Transverse colon (tissue), 4 donors: ENCODE measurements at regions not wholly inside any gene's neighbourhood (a gene's known extent, or its start where the extent isn't known, plus 50 kb on each side); places are given as distances from the start of the nearest gene placed in this dataset.

Experiments used
- DNase-seq: peaks from one replicate; pipeline ENCODE4 v3.0.0-alpha.2; 2019
- H3K27ac ChIP-seq, 4 donors: fragments of 200-600 bp; sonication (generic); 2 replicates each; pipeline ENCODE4 v1.5.1; 2016 to 2018; ENCODE audit warnings: inconsistent platforms in 4 of 4
- H3K27me3 ChIP-seq: fragments of 200-600 bp; sonication (generic); 2 replicates; pipeline ENCODE4 v1.5.1; 2017; ENCODE audit warnings: inconsistent platforms
- H3K36me3 ChIP-seq, 4 donors: fragments of 200-600 bp; sonication (generic); 2 replicates each; pipeline ENCODE4 v1.5.1; 2017 to 2019; ENCODE audit warnings: inconsistent platforms in 4 of 4
- H3K4me1 ChIP-seq, 4 donors: fragments of 200-600 bp; sonication (generic); 2 replicates each; pipeline ENCODE4 v1.5.1; 2017 to 2020; ENCODE audit warnings: inconsistent platforms in 4 of 4
- H3K4me3 ChIP-seq, 4 donors: fragments of 200-600 bp; sonication (generic); 1 replicate in 1 of 4; 2 replicates in 3 of 4; pipeline versions ENCODE4 v1.5.1 to v1.6.1; 2017 to 2019; ENCODE audit warnings: inconsistent platforms in 4 of 4
- H3K9me3 ChIP-seq, 2 donors: fragments of 200-600 bp; sonication (generic); 2 replicates each; pipeline ENCODE4 v1.5.1; 2017 to 2019; ENCODE audit warnings: inconsistent platforms in 2 of 2
- EP300 ChIP-seq: sonication (generic); formaldehyde crosslinking; IDR thresholded peaks from one replicate; pipeline ENCODE4 v1.6.1; 2017; ENCODE audit warnings: antibody characterized with exemption, low read depth
- POLR2A ChIP-seq: fragments of 450-650 bp; IDR thresholded peaks from one replicate; pipeline ENCODE4 v1.6.1; 2016; ENCODE audit warnings: antibody characterized with exemption, mild to moderate bottlenecking, moderate library complexity
- POLR2AphosphoS5 ChIP-seq, 3 donors: sonication (generic); formaldehyde crosslinking; IDR thresholded peaks; one replicate each; pipeline ENCODE4 v1.6.1; 2016; ENCODE audit warnings: antibody characterized with exemption in 3 of 3
- WGBS, 2 donors: methylation state at CpG; one replicate each; pipeline ENCODE4 v1.1.5; 2018; ENCODE audit warnings: low coverage in 1 of 2; 5-methylcytosine and 5-hydroxymethylcytosine counted together
- in situ Hi-C, 4 donors: fragments of 200-750 bp; cut with MboI; loops; one replicate each; pipeline versions ENCODE4 v1.15.0 to v1.15.1; 2017; ENCODE audit warnings: low sequenced_read_pairs in 3 of 4, low pct_ligation_motif_present in 1 of 4, low pct_unique_long_range_greater_than_20kb in 1 of 4
- intact Hi-C: fragments of 100-400 bp; cut with DNase I; formaldehyde crosslinking; loops from one replicate; pipeline ENCODE4 v1.15.1; 2023; ENCODE audit warnings: low total_unique reads
- TF ChIP-seq, protein P1 (sequence below), 5 experiments: fragments of 200-600 bp in 3 of 5; fragments of 450-650 bp in 2 of 5; sonication (generic) in 3 of 5; IDR thresholded peaks; 1 replicate in 2 of 5; 2 replicates in 3 of 5; pipeline ENCODE4 v1.5.1; 2016 to 2017; ENCODE audit warnings: antibody characterized with exemption in 5 of 5, inconsistent platforms in 3 of 5, mild to moderate bottlenecking in 2 of 5, moderate library complexity in 1 of 5

DNA sequence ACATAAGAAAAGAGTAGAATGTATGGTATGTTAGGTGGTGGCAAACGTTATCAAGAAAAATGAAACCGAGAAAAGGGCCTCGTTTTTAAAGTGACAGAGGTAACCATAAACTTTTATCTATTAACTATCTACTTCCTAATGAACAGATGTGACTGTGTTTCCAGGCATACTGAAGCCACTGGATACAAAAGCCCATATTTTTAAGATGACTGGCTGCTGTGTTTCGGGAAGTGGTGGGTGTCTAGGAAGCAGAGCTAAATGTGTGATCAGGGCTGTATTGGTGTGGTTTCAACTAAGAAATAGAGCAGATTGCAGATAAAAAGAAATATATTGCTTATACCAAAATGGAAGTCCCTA is 71.8 kb downstream of the CHRM3 start:
- no peak for DNase-seq
- in situ Hi-C loops = no loop called here
- WGBS, 2 donors = 33 to 47% methylated on average over 3 to 4 of the region's 4 CpGs

DNA sequence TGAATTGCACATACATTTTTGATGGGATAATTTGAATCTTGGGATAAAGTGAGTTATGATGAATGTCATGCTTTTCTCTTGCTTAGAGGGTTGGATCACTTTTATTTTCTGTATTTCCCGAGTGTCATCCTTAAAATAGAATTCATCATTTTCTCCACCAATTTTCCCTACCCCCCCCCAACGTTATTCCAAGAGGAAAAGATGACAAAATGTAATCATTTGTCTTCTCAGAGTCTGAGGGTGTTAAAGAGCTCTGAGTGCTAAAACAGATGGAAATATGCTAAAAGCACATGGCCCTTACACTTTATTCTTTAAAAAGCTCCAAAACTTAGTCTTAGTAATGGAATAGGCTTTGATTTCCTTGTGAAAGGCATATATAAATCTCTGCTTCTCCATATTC is 81.4 kb downstream of the CHRM3 start:
- no peak for DNase-seq
- intact Hi-C loops (no loop called here), in situ Hi-C loops (no loop called here)
- H3K9me3 ChIP-seq = no peaks in the 10 kb centered on the region
- H3K4me3 ChIP-seq = no peak overlapping the region
- no peaks in the 10 kb centered on the region for H3K27me3 ChIP-seq
- TF ChIP-seq EP300 = no peak
- no peak for TF ChIP-seq POLR2A
- no peak for TF ChIP-seq POLR2AphosphoS5 (IDR thresholded peaks at IDR 0.05)
- TF ChIP-seq, protein P1, sequence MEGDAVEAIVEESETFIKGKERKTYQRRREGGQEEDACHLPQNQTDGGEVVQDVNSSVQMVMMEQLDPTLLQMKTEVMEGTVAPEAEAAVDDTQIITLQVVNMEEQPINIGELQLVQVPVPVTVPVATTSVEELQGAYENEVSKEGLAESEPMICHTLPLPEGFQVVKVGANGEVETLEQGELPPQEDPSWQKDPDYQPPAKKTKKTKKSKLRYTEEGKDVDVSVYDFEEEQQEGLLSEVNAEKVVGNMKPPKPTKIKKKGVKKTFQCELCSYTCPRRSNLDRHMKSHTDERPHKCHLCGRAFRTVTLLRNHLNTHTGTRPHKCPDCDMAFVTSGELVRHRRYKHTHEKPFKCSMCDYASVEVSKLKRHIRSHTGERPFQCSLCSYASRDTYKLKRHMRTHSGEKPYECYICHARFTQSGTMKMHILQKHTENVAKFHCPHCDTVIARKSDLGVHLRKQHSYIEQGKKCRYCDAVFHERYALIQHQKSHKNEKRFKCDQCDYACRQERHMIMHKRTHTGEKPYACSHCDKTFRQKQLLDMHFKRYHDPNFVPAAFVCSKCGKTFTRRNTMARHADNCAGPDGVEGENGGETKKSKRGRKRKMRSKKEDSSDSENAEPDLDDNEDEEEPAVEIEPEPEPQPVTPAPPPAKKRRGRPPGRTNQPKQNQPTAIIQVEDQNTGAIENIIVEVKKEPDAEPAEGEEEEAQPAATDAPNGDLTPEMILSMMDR (IDR thresholded peaks at IDR 0.05) = no peak
- no peak overlapping the region for H3K27ac ChIP-seq
- 40 to 70% methylated on average over 1 to 2 of the region's 2 CpGs for WGBS, 2 donors
- H3K4me1 ChIP-seq = no peaks in the 10 kb centered on the region
- no peaks in the 10 kb centered on the region for H3K36me3 ChIP-seq

More for the DNA sequence above, 71.8 kb downstream of the CHRM3 start:
- Histone ChIP-seq H3K27me3 (no peaks in the 10 kb centered on the region), H3K4me1 (peaks cover 0 to 4% (median 0%) of the 10 kb centered on the region in 4 donors), H3K4me3 (no peak overlapping the region), H3K27ac (no peak overlapping the region), H3K36me3 (no peaks in the 10 kb centered on the region), H3K9me3 (no peaks in the 10 kb centered on the region)
- intact Hi-C loops = no loop called here
- TF ChIP-seq POLR2A = no peak
- no peak for TF ChIP-seq EP300
- TF ChIP-seq, protein P1 (IDR thresholded peaks at IDR 0.05) = no peak
- no peak for TF ChIP-seq POLR2AphosphoS5 (IDR thresholded peaks at IDR 0.05)

DNA sequence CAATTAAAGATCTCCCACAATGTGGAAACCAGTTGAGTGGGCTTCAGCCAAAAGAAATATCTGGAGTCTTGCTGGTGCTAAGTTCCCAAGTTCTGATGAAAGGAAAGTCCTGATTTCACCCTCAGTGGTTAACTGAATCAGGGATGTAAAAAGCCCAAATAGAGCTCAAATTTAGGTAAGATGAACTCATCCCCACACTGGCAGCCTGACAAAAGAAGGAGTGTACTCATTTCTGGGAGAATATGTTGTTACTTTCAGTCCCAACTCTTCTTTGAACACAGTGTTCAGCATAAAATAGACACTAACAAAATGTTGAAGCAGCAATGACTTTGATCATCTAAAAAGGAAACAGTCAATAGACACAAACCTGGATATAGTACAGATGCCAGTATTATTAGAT is 91.7 kb downstream of the CHRM3 start:
- in situ Hi-C loops = no loop called here
- H3K36me3 ChIP-seq = no peaks in the 10 kb centered on the region
- no peak for TF ChIP-seq POLR2AphosphoS5 (IDR thresholded peaks at IDR 0.05)
- TF ChIP-seq, protein P1 (IDR thresholded peaks at IDR 0.05) = no peak

DNA sequence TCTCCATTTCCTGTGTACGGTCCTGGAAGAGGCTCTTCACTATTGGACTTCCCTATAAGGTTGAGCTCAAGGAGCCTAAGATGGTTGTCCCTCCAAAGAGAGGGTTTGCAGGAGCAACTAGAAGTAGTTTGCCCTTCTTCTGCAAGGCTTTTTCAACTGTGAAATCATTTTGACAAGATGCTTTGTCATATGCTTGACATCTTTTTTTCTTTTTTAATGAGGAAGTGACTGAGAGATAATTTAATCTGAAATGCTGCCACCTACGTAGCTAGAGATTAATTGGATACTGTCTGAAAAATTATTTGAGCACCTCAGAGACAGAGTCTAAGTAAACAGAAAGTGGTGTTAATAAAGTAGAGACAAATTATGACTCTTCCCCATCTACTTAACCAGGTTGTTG is 97.0 kb downstream of the CHRM3 start:
- WGBS, 2 donors = 59 to 63% methylated on average over 2 of the region's 2 CpGs
- Histone ChIP-seq H3K27me3 (no peaks in the 10 kb centered on the region), H3K4me1 (no peaks in the 10 kb centered on the region), H3K9me3 (peaks cover 12 to 16% of the 10 kb centered on the region in 2 donors), H3K4me3 (no peak overlapping the region), H3K36me3 (no peaks in the 10 kb centered on the region), H3K27ac (no peak overlapping the region)
- intact Hi-C loops = no loop called here
- no peak for DNase-seq
- in situ Hi-C loops = no loop called here
- TF ChIP-seq POLR2AphosphoS5 (IDR thresholded peaks at IDR 0.05) (no peak), EP300 (no peak), POLR2A (no peak)
- TF ChIP-seq, protein P1 (IDR thresholded peaks at IDR 0.05) = no peak

More for the DNA sequence above, 91.7 kb downstream of the CHRM3 start:
- no peaks in the 10 kb centered on the region for H3K4me1 ChIP-seq
- H3K27me3 ChIP-seq = no peaks in the 10 kb centered on the region
- H3K9me3 ChIP-seq = peaks cover 15 to 23% of the 10 kb centered on the region in 2 donors
- intact Hi-C loops = no loop called here
- H3K4me3 ChIP-seq = no peak overlapping the region
- H3K27ac ChIP-seq = no peak overlapping the region
- no peak for DNase-seq
